ENCODE measurements at regions not wholly inside any gene's neighbourhood (a gene's known extent, or its start where the extent isn't known, plus 50 kb on each side); places are given as distances from the start of the nearest gene placed in this dataset.

GRCh38 chr11:70625051-70625450 lies 226.7 kb downstream of the CTTN start:
- Histone ChIP-seq H3K36me3 (no peaks in the 10 kb centered on the region), H2AFZ (replicated peaks) (no peak overlapping the region), H3F3A (ENCODE audit: low read depth) (peaks cover 2% of the 10 kb centered on the region), H3K4me1 (peaks cover 6% of the 10 kb centered on the region), H4K20me1 (ENCODE audit: low read depth) (peaks cover 13% of the 10 kb centered on the region), H3K27ac (no peak overlapping the region), H3K9me3 (ENCODE audit: low read depth) (no peaks in the 10 kb centered on the region), H3K27me3 (no peaks in the 10 kb centered on the region), H3K4me3 (no peak overlapping the region), H3K79me2 (ENCODE audit: low read depth) (no peaks in the 10 kb centered on the region), H3K4me2 (no peak overlapping the region), H3K9ac (no peak overlapping the region)
- peaks cover 34% of the 10 kb centered on the region for H3K4me1 Mint-ChIP-seq
- TF ChIP-seq EZH2 (IDR thresholded peaks at IDR 0.05) (no peak), CTCF (IDR thresholded peaks at IDR 0.05) (no peak), EZH2phosphoT487 (IDR thresholded peaks at IDR 0.05) (no peak)
- H3K9me3 Mint-ChIP-seq: no peaks in the 10 kb centered on the region
- H3K27me3 Mint-ChIP-seq (ENCODE audit: insufficient read depth, low read depth): peaks cover 8% of the 10 kb centered on the region
- H3K36me3 Mint-ChIP-seq: no peaks in the 10 kb centered on the region
- H3K27ac Mint-ChIP-seq: peak overlapping the region; percentile 29
- H3K4me3 Mint-ChIP-seq: no peak overlapping the region
- no peak for DNase-seq (ENCODE audit: low spot score)

- Histone ChIP-seq H3K27ac (no peak overlapping the region), H3K4me2 (no peak overlapping the region), H3K9ac (no peak overlapping the region), H2AFZ (replicated peaks) (no peak overlapping the region), H3K9me3 (ENCODE audit: low read depth) (no peaks in the 10 kb centered on the region), H3K4me1 (peaks cover 6% of the 10 kb centered on the region), H3F3A (ENCODE audit: low read depth) (peaks cover 2% of the 10 kb centered on the region), H3K27me3 (no peaks in the 10 kb centered on the region), H3K79me2 (ENCODE audit: low read depth) (no peaks in the 10 kb centered on the region), H3K4me3 (no peak overlapping the region), H4K20me1 (ENCODE audit: low read depth) (peaks cover 13% of the 10 kb centered on the region), H3K36me3 (no peaks in the 10 kb centered on the region)
- Mint-ChIP-seq H3K27ac (peak overlapping the region; percentile 34), H3K4me3 (peak overlapping the region; percentile 8), H3K27me3 (ENCODE audit: insufficient read depth, low read depth) (peaks cover 8% of the 10 kb centered on the region), H3K36me3 (no peaks in the 10 kb centered on the region), H3K9me3 (peaks cover 2% of the 10 kb centered on the region), H3K4me1 (peaks cover 36% of the 10 kb centered on the region)
- DNase-seq (ENCODE audit: low spot score): peak; percentile 57
- TF ChIP-seq EZH2 (IDR thresholded peaks at IDR 0.05): no peak
- no peak for TF ChIP-seq EZH2phosphoT487 (IDR thresholded peaks at IDR 0.05)
- no peak for TF ChIP-seq CTCF (IDR thresholded peaks at IDR 0.05)
Measured at GRCh38 chr11:70625582-70626518, 227.5 kb downstream of the CTTN start.

- Histone ChIP-seq H3K27ac (no peak overlapping the region), H3K4me1 (peaks cover 6% of the 10 kb centered on the region), H3K4me2 (no peak overlapping the region), H2AFZ (replicated peaks) (no peak overlapping the region), H3K9ac (no peak overlapping the region), H3K79me2 (ENCODE audit: low read depth) (no peaks in the 10 kb centered on the region), H3F3A (ENCODE audit: low read depth) (peaks cover 2% of the 10 kb centered on the region), H3K36me3 (no peaks in the 10 kb centered on the region), H3K4me3 (no peak overlapping the region), H4K20me1 (ENCODE audit: low read depth) (peaks cover 13% of the 10 kb centered on the region), H3K9me3 (ENCODE audit: low read depth) (no peaks in the 10 kb centered on the region), H3K27me3 (no peaks in the 10 kb centered on the region)
- peaks cover 2% of the 10 kb centered on the region for H3K9me3 Mint-ChIP-seq
- DNase-seq (ENCODE audit: low spot score): no peak
- H3K4me1 Mint-ChIP-seq: peaks cover 41% of the 10 kb centered on the region
- TF ChIP-seq CTCF (IDR thresholded peaks at IDR 0.05) (no peak), EZH2 (IDR thresholded peaks at IDR 0.05) (no peak), EZH2phosphoT487 (IDR thresholded peaks at IDR 0.05) (no peak)
- H3K4me3 Mint-ChIP-seq: no peak overlapping the region
- H3K27ac Mint-ChIP-seq: no peak overlapping the region
- peaks cover 6% of the 10 kb centered on the region for H3K27me3 Mint-ChIP-seq (ENCODE audit: insufficient read depth, low read depth)
- H3K36me3 Mint-ChIP-seq: no peaks in the 10 kb centered on the region
Measured at GRCh38 chr11:70627219-70627618, 228.9 kb downstream of the CTTN start.

All from neural progenitor cell (in vitro differentiated cells).